ENCODE measurements at regions not wholly inside any gene's neighbourhood (a gene's known extent, or its start where the extent isn't known, plus 50 kb on each side); places are given as distances from the start of the nearest gene placed in this dataset.

DNA sequence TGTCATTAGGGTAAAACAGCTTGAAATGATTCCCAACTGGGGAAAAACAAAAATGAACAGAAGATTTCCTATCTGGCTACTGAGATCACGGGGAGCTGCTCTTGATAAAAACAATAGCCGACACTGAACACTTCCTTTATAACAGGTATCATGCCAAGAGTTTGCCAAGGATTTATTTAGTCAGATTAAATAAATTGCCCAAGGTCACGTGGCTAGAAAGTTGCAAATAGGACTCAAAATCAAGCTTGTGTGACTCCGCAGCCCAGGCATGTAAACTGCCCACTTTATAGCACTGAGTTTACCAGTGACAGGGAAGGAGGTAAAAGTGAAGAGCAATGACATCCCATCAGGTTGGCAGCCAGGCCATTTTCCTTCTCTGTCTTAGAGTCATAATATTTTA, 120.7 kb upstream of the ZNF618 start:
- H3K4me2 ChIP-seq (ENCODE audit: control insufficient read depth, extremely low read depth, insufficient read depth, low read depth, low read length), result no peak overlapping the region
- FAIRE-seq (no peak), DNase-seq (ENCODE audit: low read depth, low spot score) (no peak)
- H3K27me3 ChIP-seq (ENCODE audit: control insufficient read depth, extremely low read depth, insufficient read depth, low read length), result peaks cover 10% of the 10 kb centered on the region
- H3K9me3 ChIP-seq (ENCODE audit: control insufficient read depth, low read depth, low read length), result no peaks in the 10 kb centered on the region
- no peak overlapping the region for H3K4me3 ChIP-seq (ENCODE audit: control insufficient read depth in 2 of 3, extremely low read depth in 1 of 3, insufficient read depth in 2 of 3, low read depth in 1 of 3, low read length in 3 of 3)
- H3K27ac ChIP-seq (ENCODE audit: control insufficient read depth, insufficient read depth, low read length), result no peak overlapping the region
- TF ChIP-seq, protein P1, sequence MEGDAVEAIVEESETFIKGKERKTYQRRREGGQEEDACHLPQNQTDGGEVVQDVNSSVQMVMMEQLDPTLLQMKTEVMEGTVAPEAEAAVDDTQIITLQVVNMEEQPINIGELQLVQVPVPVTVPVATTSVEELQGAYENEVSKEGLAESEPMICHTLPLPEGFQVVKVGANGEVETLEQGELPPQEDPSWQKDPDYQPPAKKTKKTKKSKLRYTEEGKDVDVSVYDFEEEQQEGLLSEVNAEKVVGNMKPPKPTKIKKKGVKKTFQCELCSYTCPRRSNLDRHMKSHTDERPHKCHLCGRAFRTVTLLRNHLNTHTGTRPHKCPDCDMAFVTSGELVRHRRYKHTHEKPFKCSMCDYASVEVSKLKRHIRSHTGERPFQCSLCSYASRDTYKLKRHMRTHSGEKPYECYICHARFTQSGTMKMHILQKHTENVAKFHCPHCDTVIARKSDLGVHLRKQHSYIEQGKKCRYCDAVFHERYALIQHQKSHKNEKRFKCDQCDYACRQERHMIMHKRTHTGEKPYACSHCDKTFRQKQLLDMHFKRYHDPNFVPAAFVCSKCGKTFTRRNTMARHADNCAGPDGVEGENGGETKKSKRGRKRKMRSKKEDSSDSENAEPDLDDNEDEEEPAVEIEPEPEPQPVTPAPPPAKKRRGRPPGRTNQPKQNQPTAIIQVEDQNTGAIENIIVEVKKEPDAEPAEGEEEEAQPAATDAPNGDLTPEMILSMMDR (optimal IDR thresholded peaks at IDR 0.05 in 1 of 3, IDR thresholded peaks at IDR 0.05 in 1 of 3, conservative IDR thresholded peaks at IDR 0.05 in 1 of 3; ENCODE audit: extremely low read depth in 1 of 3, insufficient read depth in 2 of 3, low read length in 3 of 3), result no peak
- TF ChIP-seq EZH2 (IDR thresholded peaks at IDR 0.05; ENCODE audit: low read length), result no peak
- H3K79me2 ChIP-seq (ENCODE audit: control insufficient read depth, insufficient read depth, low read length), result no peaks in the 10 kb centered on the region
- peaks cover 3% of the 10 kb centered on the region for H4K20me1 ChIP-seq (ENCODE audit: control insufficient read depth, extremely low read depth, insufficient read depth, low read length)
- H3K9me1 ChIP-seq (ENCODE audit: control insufficient read depth, extremely low read depth, insufficient read depth, low read length), result no peaks in the 10 kb centered on the region
- no peaks in the 10 kb centered on the region for H3K36me3 ChIP-seq (ENCODE audit: control insufficient read depth in 2 of 2, extremely low read depth in 1 of 2, insufficient read depth in 2 of 2, low read length in 2 of 2)
- dilution Hi-C loops (cut with MboI; ENCODE audit: extremely low pct_ligation_motif_present, low sequenced_read_pairs), result no loop called here
- H2AFZ ChIP-seq (ENCODE audit: control insufficient read depth, low read length), result no peak overlapping the region
- H3K9ac ChIP-seq (ENCODE audit: control insufficient read depth, extremely low read depth, insufficient read depth, low read length), result no peak overlapping the region
- H3K4me1 ChIP-seq (ENCODE audit: control insufficient read depth, extremely low read depth, insufficient read depth, low read length), result no peaks in the 10 kb centered on the region

DNA sequence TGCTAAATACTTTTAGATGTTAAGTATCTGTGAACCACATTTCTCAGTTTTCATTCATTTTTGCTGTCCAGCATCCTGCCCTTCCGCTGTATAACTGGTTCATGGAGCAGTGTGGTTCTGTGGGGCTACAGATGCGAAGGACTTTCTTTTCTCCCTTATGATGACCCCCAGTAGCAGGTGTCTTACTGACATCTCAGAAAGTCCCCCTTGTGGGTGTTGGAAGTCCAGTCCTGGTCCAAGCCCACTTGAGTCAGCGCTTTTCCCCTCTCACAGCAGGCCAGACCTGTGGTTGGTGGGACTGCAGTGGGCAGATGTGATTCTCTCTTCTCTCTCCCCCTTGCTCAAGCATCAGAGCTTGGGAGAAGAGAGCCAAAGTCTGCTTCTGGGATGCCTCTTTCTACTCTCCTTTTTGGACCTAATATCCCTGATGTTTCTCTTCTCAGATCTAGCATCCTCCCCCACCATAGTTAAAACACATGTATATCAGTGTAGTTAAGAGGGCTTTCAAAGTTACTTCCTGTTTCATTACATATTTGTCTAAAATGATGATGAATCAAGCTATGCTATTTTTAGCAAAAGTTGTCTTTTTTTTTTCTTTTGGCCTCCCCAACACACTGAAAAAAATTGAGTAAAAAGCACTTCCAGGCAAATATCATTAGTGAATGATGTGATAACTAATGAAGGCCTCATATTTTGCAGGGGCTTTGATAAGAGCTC, 119.5 kb upstream of the ZNF618 start:
- H3K4me1 ChIP-seq (ENCODE audit: control insufficient read depth, extremely low read depth, insufficient read depth, low read length), result no peaks in the 10 kb centered on the region
- FAIRE-seq, result no peak
- no peaks in the 10 kb centered on the region for H3K79me2 ChIP-seq (ENCODE audit: control insufficient read depth, insufficient read depth, low read length)
- dilution Hi-C loops (cut with MboI; ENCODE audit: extremely low pct_ligation_motif_present, low sequenced_read_pairs), result no loop called here
- H3K4me3 ChIP-seq (ENCODE audit: control insufficient read depth in 2 of 3, extremely low read depth in 1 of 3, insufficient read depth in 2 of 3, low read depth in 1 of 3, low read length in 3 of 3), result no peak overlapping the region
- H3K27me3 ChIP-seq (ENCODE audit: control insufficient read depth, extremely low read depth, insufficient read depth, low read length), result peaks cover 10% of the 10 kb centered on the region
- H3K27ac ChIP-seq (ENCODE audit: control insufficient read depth, insufficient read depth, low read length), result no peak overlapping the region
- H3K9me1 ChIP-seq (ENCODE audit: control insufficient read depth, extremely low read depth, insufficient read depth, low read length), result no peaks in the 10 kb centered on the region
- H3K4me2 ChIP-seq (ENCODE audit: control insufficient read depth, extremely low read depth, insufficient read depth, low read depth, low read length), result no peak overlapping the region
- peaks cover 3% of the 10 kb centered on the region for H4K20me1 ChIP-seq (ENCODE audit: control insufficient read depth, extremely low read depth, insufficient read depth, low read length)
- TF ChIP-seq, protein P1 (optimal IDR thresholded peaks at IDR 0.05 in 1 of 3, IDR thresholded peaks at IDR 0.05 in 1 of 3, conservative IDR thresholded peaks at IDR 0.05 in 1 of 3; ENCODE audit: extremely low read depth in 1 of 3, insufficient read depth in 2 of 3, low read length in 3 of 3), result no peak
- no peak for TF ChIP-seq EZH2 (IDR thresholded peaks at IDR 0.05; ENCODE audit: low read length)
- no peak overlapping the region for H3K9ac ChIP-seq (ENCODE audit: control insufficient read depth, extremely low read depth, insufficient read depth, low read length)
- no peak overlapping the region for H2AFZ ChIP-seq (ENCODE audit: control insufficient read depth, low read length)
- DNase-seq (ENCODE audit: low read depth, low spot score), result no peak
- H3K9me3 ChIP-seq (ENCODE audit: control insufficient read depth, low read depth, low read length), result no peaks in the 10 kb centered on the region
- H3K36me3 ChIP-seq (ENCODE audit: control insufficient read depth in 2 of 2, extremely low read depth in 1 of 2, insufficient read depth in 2 of 2, low read length in 2 of 2), result no peaks in the 10 kb centered on the region

Data from keratinocyte (primary cell).